Astrocyte (in vitro differentiated cells and primary cell): ENCODE measurements at regions not wholly inside any gene's neighbourhood (a gene's known extent, or its start where the extent isn't known, plus 50 kb on each side); places are given as distances from the start of the nearest gene placed in this dataset.
"Not testable (repeated sequence)": the region's sequence is repeated elsewhere in the genome, so short reads cannot be mapped to it uniquely, and the experiment has no call there.

ENCODE experiments used
- DNase-seq: peaks from one replicate; pipeline ENCODE4 v3.0.0-alpha.2; 2010; ENCODE audit warnings: low read depth
- FAIRE-seq: peaks from 2 replicates; lab custom pipeline; 2011; peaks lifted over from hg19 to GRCh38; lab: Jason Lieb, UNC
- H2AFZ ChIP-seq: 2 replicates; pipeline ENCODE4 v1.6.0; 2012; ENCODE audit warnings: low read depth, low read length, inconsistent platforms
- H3K27ac ChIP-seq: 2 replicates; pipeline ENCODE4 v1.5.1; 2011; ENCODE audit warnings: low read depth, low read length, inconsistent platforms
- H3K27me3 ChIP-seq: 2 replicates; pipeline ENCODE4 v1.6.0; 2011; ENCODE audit warnings: low read length, inconsistent platforms; ENCODE audit not compliant: insufficient read depth
- H3K36me3 ChIP-seq: 2 replicates; pipeline ENCODE4 v1.5.1; 2011; ENCODE audit warnings: low read length, inconsistent platforms; ENCODE audit not compliant: insufficient read depth
- H3K4me1 ChIP-seq: 2 replicates; pipeline ENCODE4 v1.5.1; 2011; ENCODE audit warnings: low read length, inconsistent platforms; ENCODE audit not compliant: insufficient read depth
- H3K4me2 ChIP-seq: 2 replicates; pipeline ENCODE4 v1.6.0; 2012; ENCODE audit warnings: low read length, inconsistent platforms
- H3K4me3 ChIP-seq: 2 replicates; pipeline ENCODE4 v1.5.1; 2011; ENCODE audit warnings: low read depth, mild to moderate bottlenecking, low read length, inconsistent platforms; ENCODE audit not compliant: insufficient read depth
- H3K79me2 ChIP-seq: 2 replicates; pipeline ENCODE4 v1.6.0; 2012; ENCODE audit warnings: mild to moderate bottlenecking, low read length, inconsistent platforms; ENCODE audit not compliant: insufficient read depth
- H3K9ac ChIP-seq: 2 replicates; pipeline ENCODE4 v1.6.0; 2012; ENCODE audit warnings: mild to moderate bottlenecking, low read length, inconsistent platforms
- H3K9me3 ChIP-seq: 2 replicates; pipeline ENCODE4 v1.5.1; 2012; ENCODE audit warnings: low read depth, mild to moderate bottlenecking, low read length, inconsistent platforms; ENCODE audit not compliant: insufficient read depth
- H4K20me1 ChIP-seq: 2 replicates; pipeline ENCODE4 v1.6.0; 2012; ENCODE audit warnings: low read length, inconsistent platforms; ENCODE audit not compliant: insufficient read depth
- H3K27ac Mint-ChIP-seq: one replicate; pipeline ENCODE4 v1.8.0; 2021; ENCODE audit warnings: mild to moderate bottlenecking, mixed read lengths; ENCODE audit not compliant: unreplicated experiment
- H3K27me3 Mint-ChIP-seq: one replicate; pipeline ENCODE4 v1.8.0; 2021; ENCODE audit warnings: low read depth, mixed read lengths; ENCODE audit not compliant: unreplicated experiment
- H3K36me3 Mint-ChIP-seq: one replicate; pipeline ENCODE4 v1.8.0; 2021; ENCODE audit warnings: low read depth, mixed read lengths; ENCODE audit not compliant: unreplicated experiment
- H3K4me1 Mint-ChIP-seq: one replicate; pipeline ENCODE4 v1.8.0; 2021; ENCODE audit warnings: low read depth, mixed read lengths; ENCODE audit not compliant: unreplicated experiment
- H3K4me3 Mint-ChIP-seq: one replicate; pipeline ENCODE4 v1.8.0; 2021; ENCODE audit warnings: mild to moderate bottlenecking, moderate library complexity, mixed read lengths; ENCODE audit not compliant: unreplicated experiment
- H3K9me3 Mint-ChIP-seq: one replicate; pipeline ENCODE4 v1.8.0; 2021; ENCODE audit warnings: mild to moderate bottlenecking, mixed read lengths; ENCODE audit not compliant: unreplicated experiment
- EZH2 ChIP-seq: IDR thresholded peaks from 2 replicates; pipeline ENCODE4 v1.6.1; 2012; ENCODE audit warnings: mild to moderate bottlenecking, low read length, inconsistent platforms; ENCODE audit not compliant: insufficient read depth
- TF ChIP-seq, protein P1 (sequence below): IDR thresholded peaks from 2 replicates; pipeline ENCODE4 v1.5.1; 2011; ENCODE audit warnings: low read depth, mild to moderate bottlenecking, inconsistent platforms, low read length, moderate library complexity; ENCODE audit not compliant: insufficient read depth

- H4K20me1 ChIP-seq = no peaks in the 10 kb centered on the region
- H3K27me3 ChIP-seq = no peaks in the 10 kb centered on the region
- Mint-ChIP-seq H3K27me3 (peaks cover 15% of the 10 kb centered on the region), H3K36me3 (peaks cover 2% of the 10 kb centered on the region), H3K4me3 (no peak overlapping the region), H3K9me3 (no peaks in the 10 kb centered on the region), H3K27ac (no peak overlapping the region), H3K4me1 (peaks cover 5% of the 10 kb centered on the region)
- TF ChIP-seq EZH2 = no peak
- TF ChIP-seq, protein P1, sequence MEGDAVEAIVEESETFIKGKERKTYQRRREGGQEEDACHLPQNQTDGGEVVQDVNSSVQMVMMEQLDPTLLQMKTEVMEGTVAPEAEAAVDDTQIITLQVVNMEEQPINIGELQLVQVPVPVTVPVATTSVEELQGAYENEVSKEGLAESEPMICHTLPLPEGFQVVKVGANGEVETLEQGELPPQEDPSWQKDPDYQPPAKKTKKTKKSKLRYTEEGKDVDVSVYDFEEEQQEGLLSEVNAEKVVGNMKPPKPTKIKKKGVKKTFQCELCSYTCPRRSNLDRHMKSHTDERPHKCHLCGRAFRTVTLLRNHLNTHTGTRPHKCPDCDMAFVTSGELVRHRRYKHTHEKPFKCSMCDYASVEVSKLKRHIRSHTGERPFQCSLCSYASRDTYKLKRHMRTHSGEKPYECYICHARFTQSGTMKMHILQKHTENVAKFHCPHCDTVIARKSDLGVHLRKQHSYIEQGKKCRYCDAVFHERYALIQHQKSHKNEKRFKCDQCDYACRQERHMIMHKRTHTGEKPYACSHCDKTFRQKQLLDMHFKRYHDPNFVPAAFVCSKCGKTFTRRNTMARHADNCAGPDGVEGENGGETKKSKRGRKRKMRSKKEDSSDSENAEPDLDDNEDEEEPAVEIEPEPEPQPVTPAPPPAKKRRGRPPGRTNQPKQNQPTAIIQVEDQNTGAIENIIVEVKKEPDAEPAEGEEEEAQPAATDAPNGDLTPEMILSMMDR = no peak
- no peak overlapping the region for H3K4me2 ChIP-seq
- H3K4me1 ChIP-seq = no peaks in the 10 kb centered on the region
- no peak overlapping the region for H3K9ac ChIP-seq
- H2AFZ ChIP-seq = no peak overlapping the region
- H3K79me2 ChIP-seq = no peaks in the 10 kb centered on the region
- no peaks in the 10 kb centered on the region for H3K36me3 ChIP-seq
- H3K27ac ChIP-seq = no peak overlapping the region
- H3K9me3 ChIP-seq = no peaks in the 10 kb centered on the region
- DNase-seq (no peak), FAIRE-seq (no peak)
- H3K4me3 ChIP-seq = no peak overlapping the region
Measured at GRCh38 chr11:31955838-31956237, 135.0 kb upstream of the RCN1 start.

- no peak overlapping the region for H2AFZ ChIP-seq
- no peak for TF ChIP-seq EZH2
- TF ChIP-seq, protein P1 = no peak
- H4K20me1 ChIP-seq = no peaks in the 10 kb centered on the region
- DNase-seq = no peak
- H3K4me1 ChIP-seq = no peaks in the 10 kb centered on the region
- Mint-ChIP-seq H3K27ac (no peak overlapping the region), H3K27me3 (peaks cover 15% of the 10 kb centered on the region), H3K9me3 (no peaks in the 10 kb centered on the region), H3K4me1 (peaks cover 5% of the 10 kb centered on the region), H3K4me3 (no peak overlapping the region), H3K36me3 (peaks cover 2% of the 10 kb centered on the region)
- H3K4me2 ChIP-seq = no peak overlapping the region
- no peak for FAIRE-seq
- H3K27ac ChIP-seq = no peak overlapping the region
- no peaks in the 10 kb centered on the region for H3K79me2 ChIP-seq
- no peaks in the 10 kb centered on the region for H3K36me3 ChIP-seq
- H3K9ac ChIP-seq = no peak overlapping the region
- no peaks in the 10 kb centered on the region for H3K9me3 ChIP-seq
- H3K4me3 ChIP-seq = no peak overlapping the region
- no peaks in the 10 kb centered on the region for H3K27me3 ChIP-seq
Measured at GRCh38 chr11:31953803-31954327, 137.0 kb upstream of the RCN1 start.

DNA sequence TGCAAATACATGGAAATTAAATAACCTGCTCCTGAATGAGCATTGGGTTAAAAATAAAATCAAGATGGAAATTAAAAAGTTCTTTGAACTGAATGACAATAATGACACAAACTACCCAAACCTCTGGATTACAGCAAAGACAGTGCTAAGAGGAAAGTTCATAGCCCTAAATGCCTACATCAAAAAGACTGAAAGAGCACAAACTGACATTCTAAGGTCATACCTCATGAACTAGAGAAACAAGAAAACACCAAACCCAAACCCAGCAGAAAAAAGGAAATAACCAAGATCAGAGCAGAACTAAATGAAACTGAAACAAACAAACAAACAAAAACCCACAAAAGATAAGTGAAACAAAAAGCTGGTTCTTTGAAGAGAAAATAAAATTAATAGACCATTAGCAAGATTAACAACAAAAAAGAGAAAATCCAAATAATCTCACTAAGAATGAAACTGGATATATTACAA lies 138.6 kb upstream of the PAX6 start:
- H3K4me1 ChIP-seq, FAIRE-seq, H3K4me3 Mint-ChIP-seq, H3K27ac ChIP-seq, H3K27me3 ChIP-seq, H3K9me3 ChIP-seq, H2AFZ ChIP-seq, H3K79me2 ChIP-seq, H3K4me1 Mint-ChIP-seq, H3K27ac Mint-ChIP-seq, H3K4me3 ChIP-seq, H3K9me3 Mint-ChIP-seq, H3K4me2 ChIP-seq, H3K9ac ChIP-seq, H3K36me3 Mint-ChIP-seq, H4K20me1 ChIP-seq, DNase-seq, H3K36me3 ChIP-seq: not testable (repeated sequence)
- peaks cover 10% of the 10 kb centered on the region for H3K27me3 Mint-ChIP-seq
